Stimulated activated effector memory CD8-positive, alpha-beta T cell treated with anti-CD3 and anti-CD28 coated beads, Interleukin-12 subunit alpha, Interleukin-12 subunit beta, amount 100 ng/mL, for 72 hours (primary cell): ENCODE measurements at regions not wholly inside any gene's neighbourhood (a gene's known extent, or its start where the extent isn't known, plus 50 kb on each side); places are given as distances from the start of the nearest gene placed in this dataset.

ENCODE experiments used
- ATAC-seq: fragments of 150-1000 bp; cut with Tn5 transposase; 2 replicates; pipeline ENCODE4 v1.10.0; 2021
- DNase-seq, 2 donors: peaks; one replicate each; pipeline ENCODE4 v3.0.0; 2021 to 2022; ENCODE audit warnings: low spot score in 2 of 2
- H3K27ac Mint-ChIP-seq: one replicate; pipeline ENCODE4 v1.8.0; 2022; ENCODE audit warnings: mild to moderate bottlenecking, mixed read lengths
- H3K36me3 Mint-ChIP-seq: one replicate; pipeline ENCODE4 v1.8.0; 2022; ENCODE audit warnings: mild to moderate bottlenecking, mixed read lengths
- H3K4me1 Mint-ChIP-seq: one replicate; pipeline ENCODE4 v1.8.0; 2022; ENCODE audit warnings: mixed read lengths
- H3K4me3 Mint-ChIP-seq: one replicate; pipeline ENCODE4 v1.8.0; 2022; ENCODE audit warnings: mild to moderate bottlenecking, mixed read lengths
- H3K9me3 Mint-ChIP-seq: one replicate; pipeline ENCODE4 v1.8.0; 2022; ENCODE audit warnings: mixed read lengths

GRCh38 chr20:6916938-6917337 lies 149.5 kb downstream of the BMP2 start:
- Mint-ChIP-seq H3K27ac (no peak overlapping the region), H3K36me3 (no peaks in the 10 kb centered on the region), H3K4me3 (no peak overlapping the region), H3K4me1 (no peaks in the 10 kb centered on the region), H3K9me3 (peaks cover 11% of the 10 kb centered on the region)
- DNase-seq (no peak), ATAC-seq (no peak)

- no peak for DNase-seq
- Mint-ChIP-seq H3K36me3 (no peaks in the 10 kb centered on the region), H3K4me1 (no peaks in the 10 kb centered on the region), H3K27ac (no peak overlapping the region), H3K9me3 (peaks cover 11% of the 10 kb centered on the region), H3K4me3 (no peak overlapping the region)
- ATAC-seq, result no peak
Measured at GRCh38 chr20:6919792-6920468, 152.4 kb downstream of the BMP2 start.

GRCh38 chr20:6920991-6921613 lies 153.6 kb downstream of the BMP2 start:
- DNase-seq (no peak), ATAC-seq (no peak)
- no peak overlapping the region for H3K27ac Mint-ChIP-seq
- H3K4me3 Mint-ChIP-seq, result no peak overlapping the region
- no peaks in the 10 kb centered on the region for H3K4me1 Mint-ChIP-seq
- H3K36me3 Mint-ChIP-seq, result no peaks in the 10 kb centered on the region
- H3K9me3 Mint-ChIP-seq, result peaks cover 11% of the 10 kb centered on the region

- Mint-ChIP-seq H3K4me1 (no peaks in the 10 kb centered on the region), H3K36me3 (no peaks in the 10 kb centered on the region), H3K4me3 (no peak overlapping the region), H3K27ac (no peak overlapping the region), H3K9me3 (peaks cover 11% of the 10 kb centered on the region)
- DNase-seq (no peak), ATAC-seq (no peak)
Measured at GRCh38 chr20:6921717-6922386, 154.4 kb downstream of the BMP2 start.

- no peak for DNase-seq
- no peak overlapping the region for H3K27ac Mint-ChIP-seq
- H3K4me3 Mint-ChIP-seq, result no peak overlapping the region
- no peak for ATAC-seq
- H3K9me3 Mint-ChIP-seq, result peaks cover 10% of the 10 kb centered on the region
- H3K4me1 Mint-ChIP-seq, result no peaks in the 10 kb centered on the region
- H3K36me3 Mint-ChIP-seq, result no peaks in the 10 kb centered on the region
Measured at GRCh38 chr20:6924681-6925080, 157.2 kb downstream of the BMP2 start.

GRCh38 chr20:6925744-6926278 lies 158.3 kb downstream of the BMP2 start:
- no peak overlapping the region for H3K4me3 Mint-ChIP-seq
- peaks cover 10% of the 10 kb centered on the region for H3K9me3 Mint-ChIP-seq
- H3K36me3 Mint-ChIP-seq, result no peaks in the 10 kb centered on the region
- no peak overlapping the region for H3K27ac Mint-ChIP-seq
- no peaks in the 10 kb centered on the region for H3K4me1 Mint-ChIP-seq
- DNase-seq (no peak), ATAC-seq (no peak)

GRCh38 chr20:6940048-6940447 lies 172.6 kb downstream of the BMP2 start:
- ATAC-seq, result no peak
- H3K9me3 Mint-ChIP-seq, result peaks cover 13% of the 10 kb centered on the region
- no peaks in the 10 kb centered on the region for H3K36me3 Mint-ChIP-seq
- no peak overlapping the region for H3K27ac Mint-ChIP-seq
- DNase-seq, result no peak
- H3K4me3 Mint-ChIP-seq, result no peak overlapping the region
- no peaks in the 10 kb centered on the region for H3K4me1 Mint-ChIP-seq

GRCh38 chr20:6940876-6941275 lies 173.4 kb downstream of the BMP2 start:
- Mint-ChIP-seq H3K4me3 (no peak overlapping the region), H3K4me1 (no peaks in the 10 kb centered on the region), H3K27ac (no peak overlapping the region), H3K36me3 (no peaks in the 10 kb centered on the region), H3K9me3 (peaks cover 13% of the 10 kb centered on the region)
- DNase-seq (no peak), ATAC-seq (no peak)

GRCh38 chr20:6941571-6941970 lies 174.1 kb downstream of the BMP2 start:
- ATAC-seq, result no peak
- Mint-ChIP-seq H3K4me1 (no peaks in the 10 kb centered on the region), H3K9me3 (peaks cover 13% of the 10 kb centered on the region), H3K27ac (no peak overlapping the region), H3K36me3 (no peaks in the 10 kb centered on the region), H3K4me3 (no peak overlapping the region)
- DNase-seq, result no peak

GRCh38 chr20:6942266-6942665 lies 174.8 kb downstream of the BMP2 start:
- Mint-ChIP-seq H3K36me3 (no peaks in the 10 kb centered on the region), H3K4me1 (no peaks in the 10 kb centered on the region), H3K27ac (no peak overlapping the region), H3K9me3 (peaks cover 10% of the 10 kb centered on the region), H3K4me3 (no peak overlapping the region)
- ATAC-seq (no peak), DNase-seq (no peak)

GRCh38 chr20:6944292-6944691 lies 176.8 kb downstream of the BMP2 start:
- Mint-ChIP-seq H3K27ac (no peak overlapping the region), H3K9me3 (peaks cover 7% of the 10 kb centered on the region), H3K4me1 (no peaks in the 10 kb centered on the region), H3K36me3 (no peaks in the 10 kb centered on the region), H3K4me3 (no peak overlapping the region)
- no peak for DNase-seq
- ATAC-seq, result no peak

- DNase-seq (no peak), ATAC-seq (no peak)
- no peak overlapping the region for H3K27ac Mint-ChIP-seq
- H3K4me1 Mint-ChIP-seq, result no peaks in the 10 kb centered on the region
- peaks cover 6% of the 10 kb centered on the region for H3K9me3 Mint-ChIP-seq
- no peak overlapping the region for H3K4me3 Mint-ChIP-seq
- no peaks in the 10 kb centered on the region for H3K36me3 Mint-ChIP-seq
Measured at GRCh38 chr20:6953611-6954010, 186.1 kb downstream of the BMP2 start.

GRCh38 chr20:6954219-6954618 lies 186.7 kb downstream of the BMP2 start:
- Mint-ChIP-seq H3K4me1 (no peaks in the 10 kb centered on the region), H3K36me3 (no peaks in the 10 kb centered on the region), H3K27ac (no peak overlapping the region), H3K9me3 (peaks cover 6% of the 10 kb centered on the region), H3K4me3 (no peak overlapping the region)
- DNase-seq, result no peak
- no peak for ATAC-seq

GRCh38 chr20:6956056-6956455 lies 188.6 kb downstream of the BMP2 start:
- H3K4me1 Mint-ChIP-seq, result no peaks in the 10 kb centered on the region
- no peaks in the 10 kb centered on the region for H3K36me3 Mint-ChIP-seq
- ATAC-seq (no peak), DNase-seq (no peak)
- peaks cover 9% of the 10 kb centered on the region for H3K9me3 Mint-ChIP-seq
- H3K4me3 Mint-ChIP-seq, result no peak overlapping the region
- H3K27ac Mint-ChIP-seq, result no peak overlapping the region

GRCh38 chr20:6956574-6956973 lies 189.1 kb downstream of the BMP2 start:
- Mint-ChIP-seq H3K27ac (no peak overlapping the region), H3K4me1 (no peaks in the 10 kb centered on the region), H3K9me3 (peaks cover 6% of the 10 kb centered on the region), H3K4me3 (no peak overlapping the region), H3K36me3 (no peaks in the 10 kb centered on the region)
- ATAC-seq (no peak), DNase-seq (no peak)

GRCh38 chr20:6959900-6960312 lies 192.4 kb downstream of the BMP2 start:
- no peak for DNase-seq
- Mint-ChIP-seq H3K4me3 (no peak overlapping the region), H3K36me3 (no peaks in the 10 kb centered on the region), H3K9me3 (peaks cover 10% of the 10 kb centered on the region), H3K27ac (no peak overlapping the region), H3K4me1 (no peaks in the 10 kb centered on the region)
- no peak for ATAC-seq
